HG03460 (cell line): ENCODE measurements at regions not wholly inside any gene's neighbourhood (a gene's known extent, or its start where the extent isn't known, plus 50 kb on each side); places are given as distances from the start of the nearest gene placed in this dataset.
"Not testable (repeated sequence)": the region's sequence is repeated elsewhere in the genome, so short reads cannot be mapped to it uniquely, and the experiment has no call there.

Experiments
- ATAC-seq: cut with Tn5 transposase; IDR thresholded peaks from one replicate; pipeline ENCODE4 v1.9.1; 2021; ENCODE audit not compliant: unreplicated experiment

- not testable (repeated sequence) for ATAC-seq
Measured at GRCh38 chr7:84880326-84880997, 306.4 kb downstream of the SEMA3D start.

DNA sequence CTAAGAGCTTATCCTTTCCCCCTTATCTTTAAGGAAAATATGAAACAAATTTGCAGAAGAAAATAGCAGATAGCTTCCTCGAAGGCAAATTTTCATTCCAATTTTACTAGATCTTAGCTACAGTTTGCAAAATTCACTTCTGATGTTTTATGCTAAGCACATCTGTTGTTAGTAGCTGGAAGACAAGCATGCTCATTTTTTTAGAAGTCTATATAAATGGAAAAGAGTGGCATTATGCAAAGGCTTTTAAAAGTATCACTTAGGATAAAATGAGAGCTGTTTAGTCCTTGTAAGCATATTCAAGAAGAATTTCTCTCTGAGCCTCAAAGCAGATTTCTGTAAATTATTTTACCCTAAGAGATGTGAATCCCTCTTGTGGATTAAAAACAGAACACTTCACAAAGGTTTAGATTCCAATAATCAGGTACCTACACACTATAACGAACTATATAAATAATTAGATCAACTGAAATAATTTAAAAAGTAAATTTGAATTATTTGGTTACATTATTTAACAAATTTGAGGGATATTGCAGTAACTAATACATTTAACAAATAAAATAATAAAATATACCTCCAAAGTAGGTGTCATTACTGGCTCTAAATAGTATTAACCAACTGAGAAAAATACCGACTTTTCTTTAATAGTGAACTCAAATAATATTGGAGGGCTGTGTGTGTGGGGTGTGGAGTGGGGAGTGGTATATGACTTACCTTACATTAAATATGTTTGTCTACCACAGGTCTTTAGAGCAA lies 307.1 kb downstream of the SEMA3D start:
- no peak for ATAC-seq

GRCh38 chr7:84877943-84878570 lies 308.8 kb downstream of the SEMA3D start:
- no peak for ATAC-seq

GRCh38 chr7:84876061-84876821 lies 310.6 kb downstream of the SEMA3D start:
- no peak for ATAC-seq

DNA sequence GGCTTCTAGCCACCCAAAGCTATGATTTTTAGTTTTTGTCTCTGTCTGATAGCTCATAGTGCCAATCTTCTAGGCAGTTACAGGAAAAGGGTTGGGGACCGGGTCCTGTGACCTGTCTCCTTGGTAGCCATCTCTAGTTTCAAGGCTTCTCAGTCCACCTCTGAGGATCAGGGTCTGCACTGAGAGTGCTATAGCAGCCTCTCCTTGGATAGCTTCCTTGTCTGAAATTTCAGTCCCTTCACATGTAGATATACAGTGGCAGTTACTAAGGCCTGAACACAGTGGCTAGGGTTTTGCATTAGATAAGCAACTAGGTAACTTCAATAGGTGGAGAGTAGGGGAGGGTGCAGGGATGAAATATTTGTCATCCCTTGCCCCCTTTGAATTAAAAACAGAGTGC lies 321.3 kb downstream of the SEMA3D start:
- no peak for ATAC-seq

GRCh38 chr7:84857336-84857735 lies 329.5 kb downstream of the SEMA3D start:
- ATAC-seq = no peak

DNA sequence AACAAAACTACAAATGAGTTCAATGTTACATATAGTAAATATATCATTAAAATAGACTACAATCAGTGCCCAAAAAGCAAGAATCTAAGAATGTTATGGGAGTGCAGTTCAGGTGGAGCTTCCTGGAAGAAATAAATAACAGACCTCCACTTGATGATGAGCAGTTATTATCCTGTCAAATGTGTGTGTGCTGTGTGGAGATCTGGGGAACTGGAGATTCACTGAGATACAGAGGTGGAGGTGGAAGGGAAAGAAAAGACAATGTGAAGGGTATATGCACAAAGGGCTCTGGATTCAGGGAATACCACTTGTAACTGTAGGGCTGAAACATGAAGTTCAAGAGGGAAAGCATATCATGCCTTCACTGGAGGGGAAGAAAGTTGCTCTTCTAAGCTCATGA lies 331.1 kb downstream of the SEMA3D start:
- ATAC-seq = no peak

- ATAC-seq = not testable (repeated sequence)
Measured at GRCh38 chr7:84848974-84849372, 337.9 kb downstream of the SEMA3D start.

- no peak for ATAC-seq
Measured at GRCh38 chr7:84848219-84848973, 338.5 kb downstream of the SEMA3D start.

DNA sequence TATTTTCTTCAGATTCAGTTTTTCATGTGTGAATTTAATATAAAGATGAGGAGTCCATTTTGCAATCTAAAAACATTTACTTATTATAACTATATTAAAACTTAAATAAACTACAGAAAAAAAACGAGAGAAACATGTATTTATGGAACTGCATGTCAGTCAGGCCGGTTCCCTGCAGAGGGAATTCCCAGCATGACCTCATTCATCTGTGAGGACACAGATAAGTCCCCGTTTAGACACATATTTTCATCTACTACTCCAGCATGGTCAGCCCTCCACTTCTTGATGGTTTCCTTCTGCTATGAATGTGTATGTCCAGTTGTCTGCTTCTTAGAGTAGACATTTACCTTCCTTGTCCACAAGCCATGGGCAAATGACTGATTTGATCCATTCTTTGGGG lies 339.1 kb downstream of the SEMA3D start:
- ATAC-seq = no peak

- ATAC-seq = no peak
Measured at GRCh38 chr7:84847038-84847437, 339.8 kb downstream of the SEMA3D start.

DNA sequence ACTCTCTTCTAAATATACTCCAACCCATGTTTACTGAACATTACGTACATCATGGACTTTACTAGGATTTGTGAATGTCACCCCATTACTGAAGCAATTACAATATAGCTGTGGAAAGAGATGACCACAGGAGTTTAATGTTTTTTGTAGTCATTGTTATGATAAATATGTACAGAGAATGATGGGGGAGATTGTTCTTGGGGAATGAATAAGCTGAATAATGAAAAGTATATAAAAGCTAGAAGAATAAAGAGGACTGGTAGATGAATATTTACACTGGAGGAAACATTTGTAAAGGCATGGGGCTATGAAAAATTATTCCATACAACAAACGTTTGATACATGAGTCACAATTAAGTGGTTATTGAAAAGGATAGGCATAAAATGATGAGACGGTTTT lies 340.9 kb downstream of the SEMA3D start:
- ATAC-seq = no peak

DNA sequence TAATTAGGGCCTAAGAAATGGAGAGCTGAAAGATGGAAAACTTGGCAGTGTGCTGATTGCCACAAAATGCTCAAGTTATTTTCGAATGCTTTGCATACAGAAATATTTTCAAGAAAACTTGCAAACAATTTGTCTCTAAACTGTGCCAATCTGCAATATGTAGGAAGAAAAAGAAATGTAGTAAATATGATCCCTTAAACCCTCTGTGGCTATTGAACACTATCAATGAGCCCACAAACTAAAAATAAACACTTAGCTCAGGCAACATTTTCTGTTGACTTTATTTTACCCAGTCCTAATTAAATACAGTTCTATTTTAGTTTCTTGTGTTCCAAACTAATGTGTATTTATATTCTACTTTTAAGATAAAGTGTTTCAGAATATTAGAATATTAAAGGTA lies 342.1 kb downstream of the SEMA3D start:
- no peak for ATAC-seq

DNA sequence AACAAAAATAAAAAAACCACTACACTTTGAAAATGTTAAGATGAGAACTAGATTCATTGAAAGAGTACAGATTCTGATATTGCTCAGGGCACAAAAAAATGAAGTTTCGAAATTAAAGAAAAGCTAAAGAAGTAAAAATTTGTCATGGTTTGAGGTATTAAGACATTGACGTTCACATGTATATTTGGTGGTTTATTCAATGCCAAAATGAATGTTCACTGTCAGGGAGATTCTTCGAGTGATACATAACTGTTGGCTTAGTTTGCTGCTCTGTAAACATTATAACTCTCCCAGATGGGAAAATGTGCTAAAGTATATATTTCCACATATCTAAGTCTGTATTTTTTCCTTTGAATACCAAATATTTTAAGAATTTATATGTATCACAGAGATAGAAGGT lies 345.0 kb downstream of the SEMA3D start:
- ATAC-seq = no peak

DNA sequence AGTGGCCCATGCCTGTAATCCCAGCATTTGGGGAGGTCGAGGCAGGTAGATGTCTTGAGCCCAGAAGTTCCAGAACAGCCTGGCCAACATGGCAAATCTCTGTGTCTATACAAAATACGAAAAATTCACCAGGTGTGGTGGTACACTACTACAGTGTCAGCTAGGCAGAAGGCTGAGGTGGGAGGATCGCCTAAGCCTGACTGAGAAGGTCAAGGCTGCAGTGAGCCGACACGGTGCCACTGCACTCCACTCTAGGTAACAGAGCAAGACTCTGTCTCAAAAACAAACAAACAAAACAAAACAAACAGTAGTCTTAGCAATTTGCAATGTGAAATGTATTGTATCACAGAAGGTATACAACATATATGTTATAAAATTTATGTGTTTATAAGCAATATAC lies 348.0 kb downstream of the SEMA3D start:
- ATAC-seq = no peak

DNA sequence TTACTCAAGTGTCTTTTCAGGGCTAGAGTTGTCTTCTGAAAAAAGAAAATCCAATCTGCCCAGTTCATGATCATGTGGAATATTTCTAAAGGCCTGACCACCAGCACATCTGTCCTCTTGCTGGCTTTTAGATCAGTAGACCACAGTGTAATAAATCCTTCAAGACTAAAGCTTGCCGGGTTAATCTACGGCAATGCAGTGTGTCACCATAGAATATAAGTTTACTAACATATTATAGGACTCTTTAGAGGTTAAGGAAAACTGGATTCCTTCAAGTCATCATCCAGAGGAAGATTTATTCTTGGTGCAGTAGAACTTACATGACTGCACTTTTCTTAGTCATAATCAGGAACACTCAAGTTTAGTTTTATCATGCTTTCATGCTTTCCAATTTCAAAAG lies 349.5 kb downstream of the SEMA3D start:
- no peak for ATAC-seq

- ATAC-seq = no peak
Measured at GRCh38 chr7:84829719-84830118, 357.1 kb downstream of the SEMA3D start.

DNA sequence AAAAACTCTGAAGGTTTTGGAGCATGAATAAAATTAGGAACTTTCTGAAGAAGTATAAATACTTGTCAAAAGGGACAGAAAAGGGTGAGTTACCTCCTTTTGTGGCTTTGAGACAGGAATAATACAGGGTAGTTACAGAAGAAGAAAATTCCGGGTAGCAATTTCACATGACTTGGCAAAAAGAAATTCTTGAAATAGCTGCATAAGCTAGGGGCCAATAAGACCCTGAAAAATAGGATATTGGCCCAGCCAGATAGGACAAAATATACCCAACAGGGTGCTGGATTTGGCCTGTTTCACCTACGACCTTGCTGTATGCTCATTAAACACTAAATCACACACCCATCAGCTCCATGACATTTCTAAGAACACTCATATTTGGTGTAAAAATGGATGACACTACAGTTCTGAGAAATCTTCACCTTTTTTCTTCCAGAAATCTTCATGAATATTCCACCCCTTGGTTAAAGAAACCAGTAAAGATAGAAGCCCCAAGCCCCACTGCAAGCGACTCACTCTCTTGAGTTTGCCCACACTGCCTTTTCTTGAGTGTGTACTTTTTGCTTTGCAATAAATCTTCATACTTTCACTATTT lies 362.7 kb downstream of the SEMA3D start:
- no peak for ATAC-seq

DNA sequence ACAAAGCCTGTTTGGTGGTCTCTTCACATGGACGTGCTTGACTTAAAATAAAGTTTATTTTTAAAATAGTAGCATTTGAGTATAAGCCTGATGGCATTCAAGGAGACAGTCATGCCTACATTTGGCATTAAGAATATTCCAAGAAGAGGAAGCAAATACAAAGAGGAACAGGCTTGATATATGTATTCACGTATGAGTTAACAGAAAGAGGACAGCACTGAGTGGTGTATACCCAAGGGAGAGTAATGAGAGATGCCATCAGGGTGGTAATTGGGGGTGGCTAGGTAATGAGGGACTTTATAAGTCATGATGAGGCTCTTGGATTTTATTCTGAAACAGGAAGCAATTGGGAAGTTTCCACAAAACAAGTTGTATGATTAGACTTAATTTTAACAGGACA lies 363.3 kb downstream of the SEMA3D start:
- no peak for ATAC-seq

DNA sequence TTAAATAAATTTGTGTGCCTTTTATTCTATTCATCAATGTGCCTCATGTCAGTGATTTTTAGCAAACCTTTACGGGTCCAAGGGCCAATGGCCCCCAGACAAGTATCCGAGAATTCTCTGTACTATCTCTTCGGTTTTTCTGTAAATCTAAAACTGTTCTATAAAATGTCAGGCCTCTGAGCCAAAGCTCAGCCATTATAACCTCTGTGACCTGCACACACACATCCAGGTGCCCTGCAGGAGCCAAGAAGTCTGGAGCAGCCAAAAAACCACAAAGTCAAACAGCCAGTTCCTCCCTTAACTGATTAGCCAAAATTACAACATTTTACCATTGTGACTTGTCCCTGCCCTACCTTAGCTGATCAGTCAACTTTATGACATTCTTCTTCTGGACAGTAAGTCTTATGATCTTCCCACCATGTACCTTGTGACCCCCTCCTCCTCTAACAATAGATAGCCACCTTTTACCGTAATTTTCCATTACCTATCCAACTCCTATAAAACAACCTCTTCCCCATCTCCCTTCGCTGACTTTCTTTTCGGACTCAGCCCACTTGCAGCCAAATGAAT lies 363.8 kb downstream of the SEMA3D start:
- no peak for ATAC-seq
